Activated CD4-positive, alpha-beta T cell treated with anti-CD3 and anti-CD28 coated beads, Interleukin-2, amount 10 ng/mL, durations not matched to agents 24 days and 14 days (primary cell): ENCODE measurements at regions not wholly inside any gene's neighbourhood (a gene's known extent, or its start where the extent isn't known, plus 50 kb on each side); places are given as distances from the start of the nearest gene placed in this dataset.
"Not testable (repeated sequence)": the region's sequence is repeated elsewhere in the genome, so short reads cannot be mapped to it uniquely, and the experiment has no call there.

Experiments
- DNase-seq: peaks from one replicate; pipeline ENCODE4 v3.0.0; 2022
- H3K27ac Mint-ChIP-seq: one replicate; pipeline ENCODE4 v1.8.0; 2022; ENCODE audit warnings: mild to moderate bottlenecking, mixed read lengths
- H3K27me3 Mint-ChIP-seq: one replicate; pipeline ENCODE4 v1.8.0; 2022; ENCODE audit warnings: mixed read lengths
- H3K36me3 Mint-ChIP-seq: one replicate; pipeline ENCODE4 v1.8.0; 2022; ENCODE audit warnings: low read depth, mild to moderate bottlenecking, mixed read lengths
- H3K4me1 Mint-ChIP-seq: one replicate; pipeline ENCODE4 v1.8.0; 2021; ENCODE audit warnings: mixed read lengths
- H3K4me3 Mint-ChIP-seq: one replicate; pipeline ENCODE4 v1.8.0; 2022; ENCODE audit warnings: mild to moderate bottlenecking, moderate library complexity, mixed read lengths
- H3K9me3 Mint-ChIP-seq: one replicate; pipeline ENCODE4 v1.8.0; 2021; ENCODE audit warnings: mixed read lengths
- intact Hi-C: fragments of 100-400 bp; cut with micrococcal nuclease; formaldehyde crosslinking; loops from one replicate; pipeline ENCODE4 v1.15.1; 2023

GRCh38 chr5:44679214-44679613 is 129.5 kb upstream of the MRPS30 start:
- Mint-ChIP-seq H3K4me1 (no peaks in the 10 kb centered on the region), H3K4me3 (no peak overlapping the region), H3K36me3 (no peaks in the 10 kb centered on the region), H3K27ac (no peak overlapping the region), H3K27me3 (no peaks in the 10 kb centered on the region), H3K9me3 (peaks cover 4% of the 10 kb centered on the region)
- DNase-seq, result no peak
- intact Hi-C loops, result no loop called here

- no peak overlapping the region for H3K4me3 Mint-ChIP-seq
- no peaks in the 10 kb centered on the region for H3K4me1 Mint-ChIP-seq
- intact Hi-C loops, result no loop called here
- no peaks in the 10 kb centered on the region for H3K36me3 Mint-ChIP-seq
- peaks cover 4% of the 10 kb centered on the region for H3K9me3 Mint-ChIP-seq
- DNase-seq, result no peak
- no peak overlapping the region for H3K27ac Mint-ChIP-seq
- no peaks in the 10 kb centered on the region for H3K27me3 Mint-ChIP-seq
These were observed 133.5 kb upstream of the MRPS30 start for GRCh38 chr5:44675296-44675695.

- Mint-ChIP-seq H3K4me3 (no peak overlapping the region), H3K36me3 (no peaks in the 10 kb centered on the region), H3K4me1 (no peaks in the 10 kb centered on the region), H3K9me3 (peaks cover 4% of the 10 kb centered on the region), H3K27ac (no peak overlapping the region), H3K27me3 (no peaks in the 10 kb centered on the region)
- DNase-seq, result no peak
- intact Hi-C loops, result no loop called here
These were observed 134.3 kb upstream of the MRPS30 start for GRCh38 chr5:44674461-44674860.

- intact Hi-C loops, H3K27ac Mint-ChIP-seq, H3K4me3 Mint-ChIP-seq, H3K36me3 Mint-ChIP-seq, H3K4me1 Mint-ChIP-seq, DNase-seq, H3K9me3 Mint-ChIP-seq, H3K27me3 Mint-ChIP-seq: not testable (repeated sequence)
These were observed 140.3 kb upstream of the MRPS30 start for GRCh38 chr5:44668471-44668870.

GRCh38 chr5:44665101-44665701 is 143.5 kb upstream of the MRPS30 start:
- peaks cover 15% of the 10 kb centered on the region for H3K9me3 Mint-ChIP-seq
- H3K4me1 Mint-ChIP-seq, result no peaks in the 10 kb centered on the region
- DNase-seq, result no peak
- H3K27me3 Mint-ChIP-seq, result no peaks in the 10 kb centered on the region
- no peaks in the 10 kb centered on the region for H3K36me3 Mint-ChIP-seq
- intact Hi-C loops, result no loop called here
- no peak overlapping the region for H3K27ac Mint-ChIP-seq
- no peak overlapping the region for H3K4me3 Mint-ChIP-seq

GRCh38 chr5:44664711-44665100 is 144.0 kb upstream of the MRPS30 start:
- no peaks in the 10 kb centered on the region for H3K36me3 Mint-ChIP-seq
- H3K4me3 Mint-ChIP-seq, result no peak overlapping the region
- peaks cover 15% of the 10 kb centered on the region for H3K9me3 Mint-ChIP-seq
- H3K4me1 Mint-ChIP-seq, result no peaks in the 10 kb centered on the region
- H3K27me3 Mint-ChIP-seq, result no peaks in the 10 kb centered on the region
- no peak overlapping the region for H3K27ac Mint-ChIP-seq
- intact Hi-C loops, result no loop called here
- no peak for DNase-seq

- Mint-ChIP-seq H3K27me3 (no peaks in the 10 kb centered on the region), H3K36me3 (no peaks in the 10 kb centered on the region), H3K4me3 (no peak overlapping the region), H3K9me3 (peaks cover 15% of the 10 kb centered on the region), H3K27ac (no peak overlapping the region), H3K4me1 (no peaks in the 10 kb centered on the region)
- no peak for DNase-seq
- intact Hi-C loops, result no loop called here
These were observed 144.6 kb upstream of the MRPS30 start for GRCh38 chr5:44663991-44664710.

- H3K4me3 Mint-ChIP-seq, result no peak overlapping the region
- peaks cover 16% of the 10 kb centered on the region for H3K9me3 Mint-ChIP-seq
- H3K27ac Mint-ChIP-seq, result no peak overlapping the region
- H3K4me1 Mint-ChIP-seq, result no peaks in the 10 kb centered on the region
- intact Hi-C loops, result no loop called here
- H3K27me3 Mint-ChIP-seq, result no peaks in the 10 kb centered on the region
- no peak for DNase-seq
- H3K36me3 Mint-ChIP-seq, result no peaks in the 10 kb centered on the region
These were observed 146.9 kb upstream of the MRPS30 start for GRCh38 chr5:44661851-44662250.

GRCh38 chr5:44660251-44660650 is 148.5 kb upstream of the MRPS30 start:
- Mint-ChIP-seq H3K4me3 (no peak overlapping the region), H3K9me3 (peaks cover 23% of the 10 kb centered on the region), H3K27ac (no peak overlapping the region), H3K36me3 (no peaks in the 10 kb centered on the region), H3K4me1 (no peaks in the 10 kb centered on the region), H3K27me3 (no peaks in the 10 kb centered on the region)
- intact Hi-C loops, result no loop called here
- DNase-seq, result no peak

- Mint-ChIP-seq H3K9me3 (peaks cover 23% of the 10 kb centered on the region), H3K4me1 (no peaks in the 10 kb centered on the region), H3K27me3 (no peaks in the 10 kb centered on the region), H3K27ac (no peak overlapping the region), H3K36me3 (no peaks in the 10 kb centered on the region), H3K4me3 (no peak overlapping the region)
- no peak for DNase-seq
- intact Hi-C loops, result no loop called here
These were observed 149.4 kb upstream of the MRPS30 start for GRCh38 chr5:44659334-44659733.

GRCh38 chr5:44652674-44653073 is 156.1 kb upstream of the MRPS30 start:
- H3K9me3 Mint-ChIP-seq, result peaks cover 15% of the 10 kb centered on the region
- intact Hi-C loops, result no loop called here
- no peaks in the 10 kb centered on the region for H3K27me3 Mint-ChIP-seq
- no peak for DNase-seq
- H3K4me3 Mint-ChIP-seq, result no peak overlapping the region
- H3K4me1 Mint-ChIP-seq, result no peaks in the 10 kb centered on the region
- H3K36me3 Mint-ChIP-seq, result no peaks in the 10 kb centered on the region
- H3K27ac Mint-ChIP-seq, result no peak overlapping the region

- H3K27ac Mint-ChIP-seq, result no peak overlapping the region
- H3K4me1 Mint-ChIP-seq, result no peaks in the 10 kb centered on the region
- no peaks in the 10 kb centered on the region for H3K27me3 Mint-ChIP-seq
- intact Hi-C loops, result no loop called here
- no peaks in the 10 kb centered on the region for H3K36me3 Mint-ChIP-seq
- no peaks in the 10 kb centered on the region for H3K9me3 Mint-ChIP-seq
- DNase-seq, result no peak
- H3K4me3 Mint-ChIP-seq, result no peak overlapping the region
These were observed 162.7 kb upstream of the MRPS30 start for GRCh38 chr5:44646016-44646415.

- Mint-ChIP-seq H3K4me1 (no peaks in the 10 kb centered on the region), H3K27me3 (no peaks in the 10 kb centered on the region), H3K4me3 (no peak overlapping the region), H3K36me3 (no peaks in the 10 kb centered on the region), H3K27ac (no peak overlapping the region), H3K9me3 (peaks cover 1% of the 10 kb centered on the region)
- no peak for DNase-seq
- intact Hi-C loops, result no loop called here
These were observed 163.2 kb upstream of the MRPS30 start for GRCh38 chr5:44645502-44645901.

GRCh38 chr5:44644628-44645027 is 164.1 kb upstream of the MRPS30 start:
- Mint-ChIP-seq H3K4me3 (no peak overlapping the region), H3K27ac (no peak overlapping the region), H3K4me1 (no peaks in the 10 kb centered on the region), H3K9me3 (peaks cover 3% of the 10 kb centered on the region), H3K27me3 (no peaks in the 10 kb centered on the region), H3K36me3 (no peaks in the 10 kb centered on the region)
- no peak for DNase-seq
- intact Hi-C loops, result no loop called here

- Mint-ChIP-seq H3K36me3 (no peaks in the 10 kb centered on the region), H3K4me3 (no peak overlapping the region), H3K27ac (no peak overlapping the region), H3K4me1 (no peaks in the 10 kb centered on the region), H3K9me3 (peaks cover 3% of the 10 kb centered on the region), H3K27me3 (no peaks in the 10 kb centered on the region)
- DNase-seq, result no peak
- intact Hi-C loops, result no loop called here
These were observed 166.9 kb upstream of the MRPS30 start for GRCh38 chr5:44641820-44642219.
